MM.1S (cell line): ENCODE measurements at regions not wholly inside any gene's neighbourhood (a gene's known extent, or its start where the extent isn't known, plus 50 kb on each side); places are given as distances from the start of the nearest gene placed in this dataset.
"Not testable (repeated sequence)": the region's sequence is repeated elsewhere in the genome, so short reads cannot be mapped to it uniquely, and the experiment has no call there.

ENCODE experiments used
- DNase-seq: peaks from one replicate; pipeline ENCODE4 v3.0.0-alpha.2; 2015
- H2AFZ ChIP-seq: fragments of 300-600 bp; sonication (generic); 2 replicates; pipeline ENCODE4 v1.6.0; 2016; ENCODE audit warnings: antibody characterized with exemption, low read length
- H3F3A ChIP-seq: fragments of 300-600 bp; sonication (generic); 2 replicates; pipeline ENCODE4 v1.6.1; 2016; ENCODE audit warnings: mild to moderate bottlenecking, antibody characterized with exemption, low read length, moderate library complexity, mixed read lengths; ENCODE audit not compliant: insufficient read depth
- H3K27ac ChIP-seq: fragments of 300-600 bp; sonication (generic); 2 replicates; pipeline ENCODE4 v1.5.1; 2016; ENCODE audit warnings: mild to moderate bottlenecking, low read length
- H3K27me3 ChIP-seq: fragments of 300-600 bp; sonication (generic); replicated peaks from 2 replicates; pipeline ENCODE4 v1.6.0; 2016; ENCODE audit warnings: low read length; ENCODE audit not compliant: insufficient read depth
- H3K36me3 ChIP-seq: fragments of 300-600 bp; sonication (generic); replicated peaks from 2 replicates; pipeline ENCODE4 v1.6.1; 2016; ENCODE audit warnings: mild to moderate bottlenecking, low read length, mixed read lengths; ENCODE audit not compliant: insufficient read depth
- H3K4me1 ChIP-seq: fragments of 300-600 bp; sonication (generic); 2 replicates; pipeline ENCODE4 v1.6.1; 2016; ENCODE audit warnings: low read length, mixed read lengths
- H3K4me2 ChIP-seq: fragments of 300-600 bp; sonication (generic); 2 replicates; pipeline ENCODE4 v1.6.0; 2016; ENCODE audit warnings: low read depth, low read length
- H3K4me3 ChIP-seq: fragments of 300-600 bp; sonication (generic); 2 replicates; pipeline ENCODE4 v1.5.1; 2016; ENCODE audit warnings: low read length, mixed read lengths
- H3K79me2 ChIP-seq: fragments of 300-600 bp; sonication (generic); 2 replicates; pipeline ENCODE4 v1.6.1; 2016; ENCODE audit warnings: mixed run types, low read length, mixed read lengths
- H3K9ac ChIP-seq: fragments of 300-600 bp; sonication (generic); 2 replicates; pipeline ENCODE4 v1.6.1; 2016; ENCODE audit warnings: low read length, mixed read lengths
- H3K9me2 ChIP-seq: fragments of 300-600 bp; sonication (generic); replicated peaks from 2 replicates; pipeline ENCODE4 v1.6.1; 2016; ENCODE audit warnings: mild to moderate bottlenecking, low read length, mixed read lengths; ENCODE audit not compliant: insufficient read depth
- H3K9me3 ChIP-seq: fragments of 300-600 bp; sonication (generic); replicated peaks from 2 replicates; pipeline ENCODE4 v1.6.1; 2016; ENCODE audit warnings: mild to moderate bottlenecking, low read length, mixed read lengths; ENCODE audit not compliant: insufficient read depth
- H4K20me1 ChIP-seq: fragments of 300-600 bp; sonication (generic); 2 replicates; pipeline ENCODE4 v1.6.1; 2016; ENCODE audit warnings: mild to moderate bottlenecking, low read length, moderate library complexity, mixed read lengths; ENCODE audit not compliant: insufficient read depth

GRCh38 chr20:29883514-29884219 lies 1373.8 kb upstream of the DEFB115 start:
- H3F3A ChIP-seq, H3K27ac ChIP-seq, H3K36me3 ChIP-seq, H3K9me3 ChIP-seq, H3K4me2 ChIP-seq, DNase-seq, H3K4me3 ChIP-seq, H3K79me2 ChIP-seq, H3K27me3 ChIP-seq, H4K20me1 ChIP-seq, H3K9ac ChIP-seq, H3K4me1 ChIP-seq, H2AFZ ChIP-seq, H3K9me2 ChIP-seq: not testable (repeated sequence)

- H3K4me2 ChIP-seq, H3K36me3 ChIP-seq, H3K9me3 ChIP-seq, H3K79me2 ChIP-seq, H3K4me3 ChIP-seq, H3K9ac ChIP-seq, H3K9me2 ChIP-seq, H3F3A ChIP-seq, H3K27ac ChIP-seq, H3K27me3 ChIP-seq, H3K4me1 ChIP-seq, H4K20me1 ChIP-seq, H2AFZ ChIP-seq, DNase-seq: not testable (repeated sequence)
These were observed 1373.1 kb upstream of the DEFB115 start for GRCh38 chr20:29884322-29884721.

GRCh38 chr20:29885282-29886185 lies 1371.9 kb upstream of the DEFB115 start:
- not testable (repeated sequence) for H2AFZ ChIP-seq, H3K4me3 ChIP-seq, H4K20me1 ChIP-seq, H3K9me3 ChIP-seq, H3K27ac ChIP-seq, H3K27me3 ChIP-seq, H3K4me2 ChIP-seq, H3K9ac ChIP-seq, DNase-seq, H3K36me3 ChIP-seq, H3F3A ChIP-seq, H3K4me1 ChIP-seq, H3K9me2 ChIP-seq, H3K79me2 ChIP-seq

- H3K27me3 ChIP-seq, H4K20me1 ChIP-seq, H3K27ac ChIP-seq, H3F3A ChIP-seq, H3K9ac ChIP-seq, H3K79me2 ChIP-seq, H3K4me2 ChIP-seq, H3K9me2 ChIP-seq, H2AFZ ChIP-seq, H3K9me3 ChIP-seq, DNase-seq, H3K4me1 ChIP-seq, H3K36me3 ChIP-seq, H3K4me3 ChIP-seq: not testable (repeated sequence)
These were observed 1365.9 kb upstream of the DEFB115 start for GRCh38 chr20:29891555-29891954.
